HUES6 (cell line): ENCODE measurements at regions not wholly inside any gene's neighbourhood (a gene's known extent, or its start where the extent isn't known, plus 50 kb on each side); places are given as distances from the start of the nearest gene placed in this dataset.
"Not testable (repeated sequence)": the region's sequence is repeated elsewhere in the genome, so short reads cannot be mapped to it uniquely, and the experiment has no call there.

ENCODE experiments used
- H3K27ac ChIP-seq: 2 replicates; pipeline ENCODE4 v1.7.0; 2013; ENCODE audit warnings: low read depth, mild to moderate bottlenecking, low read length, inconsistent platforms
- H3K27me3 ChIP-seq: 2 replicates; pipeline ENCODE4 v1.6.1; 2013; ENCODE audit warnings: low read length; ENCODE audit not compliant: control insufficient read depth, insufficient read depth
- H3K36me3 ChIP-seq: 2 replicates; pipeline ENCODE4 v1.6.1; 2013; ENCODE audit warnings: low read length; ENCODE audit not compliant: control insufficient read depth, insufficient read depth
- H3K4me1 ChIP-seq: 2 replicates; pipeline ENCODE4 v1.6.1; 2013; ENCODE audit warnings: low read length; ENCODE audit not compliant: control insufficient read depth, insufficient read depth
- H3K4me3 ChIP-seq: 2 replicates; pipeline ENCODE4 v1.5.1; 2013; ENCODE audit warnings: low read depth, low read length
- H3K9ac ChIP-seq: one replicate; pipeline ENCODE4 v1.6.1; 2013; ENCODE audit warnings: mild to moderate bottlenecking, low read length
- H3K9me3 ChIP-seq: 2 replicates; pipeline ENCODE4 v1.6.1; 2013; ENCODE audit warnings: low read depth, low read length; ENCODE audit not compliant: control insufficient read depth, insufficient read depth

DNA sequence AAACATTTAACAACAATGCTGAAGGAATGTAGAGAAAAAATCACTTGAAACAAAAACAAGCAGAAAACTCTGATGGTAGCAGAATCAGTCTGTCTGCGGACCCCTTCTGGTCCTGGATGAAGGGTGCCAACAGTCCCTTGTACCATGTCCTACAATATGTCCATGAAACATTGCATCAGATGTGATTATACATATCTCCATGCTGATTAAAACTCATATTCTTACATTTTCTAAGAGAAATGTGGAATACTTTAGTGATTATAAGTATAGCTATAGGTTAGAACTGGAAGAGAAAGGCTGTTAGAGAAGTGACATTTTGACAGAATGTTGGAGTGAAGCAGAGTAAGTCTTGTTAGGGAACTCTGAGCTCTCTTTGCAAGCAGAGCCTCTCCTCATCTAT, 286.1 kb downstream of the SH3GL2 start:
- Histone ChIP-seq H3K9me3 (no peaks in the 10 kb centered on the region), H3K4me1 (no peaks in the 10 kb centered on the region), H3K36me3 (no peaks in the 10 kb centered on the region), H3K4me3 (no peak overlapping the region), H3K27me3 (no peaks in the 10 kb centered on the region), H3K9ac (no peak overlapping the region), H3K27ac (no peak overlapping the region)

DNA sequence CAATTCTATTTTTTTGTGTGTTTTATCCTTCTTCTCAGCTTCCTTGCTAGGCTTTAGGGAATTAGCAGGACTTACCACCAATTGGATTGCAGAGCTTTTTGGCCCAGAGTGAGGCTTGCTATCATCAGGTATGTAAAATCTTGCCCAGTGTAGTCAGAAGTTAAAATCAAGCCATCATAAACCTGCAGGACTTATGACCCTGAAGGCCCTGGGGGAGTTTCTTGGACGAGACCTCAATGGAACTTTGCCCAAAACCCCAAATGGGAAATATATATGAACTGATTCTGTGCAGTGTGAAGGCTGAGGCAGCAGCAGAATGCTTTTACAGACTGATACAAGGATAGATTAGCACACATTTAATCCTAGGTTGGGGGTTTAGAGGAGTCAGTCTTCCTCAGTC, 287.0 kb downstream of the SH3GL2 start:
- no peaks in the 10 kb centered on the region for H3K27me3 ChIP-seq
- H3K9ac ChIP-seq, result no peak overlapping the region
- H3K27ac ChIP-seq, result no peak overlapping the region
- H3K9me3 ChIP-seq, result no peaks in the 10 kb centered on the region
- H3K36me3 ChIP-seq, result no peaks in the 10 kb centered on the region
- no peak overlapping the region for H3K4me3 ChIP-seq
- no peaks in the 10 kb centered on the region for H3K4me1 ChIP-seq

DNA sequence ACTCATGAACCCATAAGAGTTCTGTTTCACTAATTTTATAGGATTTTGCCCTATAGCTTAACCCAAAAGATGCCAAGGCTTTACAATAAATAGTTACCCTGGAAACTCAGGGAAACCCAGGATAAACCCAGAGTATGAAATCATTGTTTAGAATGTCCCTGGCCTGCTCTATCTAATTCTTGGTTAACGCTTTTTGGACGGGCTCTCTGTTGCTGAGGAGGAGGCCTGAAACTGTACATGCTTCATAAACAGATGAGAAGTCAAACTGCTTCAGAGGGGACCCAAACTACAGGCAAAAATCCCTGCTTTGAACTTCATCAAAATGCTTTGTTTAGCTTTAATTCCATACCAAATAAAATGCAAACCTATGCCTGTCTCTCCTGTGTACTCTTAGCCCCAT, 291.9 kb downstream of the SH3GL2 start:
- Histone ChIP-seq H3K9me3 (peaks cover 8% of the 10 kb centered on the region; the same call in 1 of the 2 replicates), H3K27ac (no peak overlapping the region), H3K4me1 (no peaks in the 10 kb centered on the region), H3K9ac (no peak overlapping the region), H3K27me3 (no peaks in the 10 kb centered on the region), H3K4me3 (no peak overlapping the region), H3K36me3 (no peaks in the 10 kb centered on the region)

DNA sequence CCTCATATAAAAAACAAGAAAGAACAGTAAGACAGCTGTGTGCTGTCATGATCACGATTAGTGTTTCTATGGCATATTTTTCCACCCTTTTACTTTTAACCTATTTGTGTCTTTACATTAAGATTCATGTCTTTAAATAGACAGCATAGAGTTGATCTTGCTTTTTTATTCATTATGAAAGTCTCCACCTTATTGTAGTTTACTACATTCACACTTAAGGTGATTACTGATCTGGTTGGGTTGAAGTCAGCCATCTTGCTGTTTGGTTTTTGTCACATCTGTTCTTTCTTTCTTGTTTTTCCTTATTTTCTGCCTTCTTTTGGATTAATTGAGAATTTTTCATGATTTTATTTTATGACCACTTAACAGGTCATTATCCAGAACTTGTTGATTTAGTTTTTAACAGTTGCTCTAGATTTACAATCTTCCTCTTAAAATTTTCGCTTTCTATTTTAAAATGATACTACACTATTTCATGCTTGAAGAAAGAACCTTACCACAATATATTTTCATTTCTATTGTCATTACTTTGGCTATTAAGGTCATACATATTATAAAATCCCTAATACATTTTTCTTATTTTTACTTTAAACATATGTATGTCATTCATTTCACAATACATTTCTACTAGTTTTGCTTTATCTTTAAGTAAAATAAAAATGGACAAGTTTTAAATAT, 292.5 kb downstream of the SH3GL2 start:
- no peaks in the 10 kb centered on the region for H3K4me1 ChIP-seq
- H3K9me3 ChIP-seq, result peaks cover 8% of the 10 kb centered on the region; the same call in 1 of the 2 replicates
- no peak overlapping the region for H3K4me3 ChIP-seq
- H3K27ac ChIP-seq, result no peak overlapping the region
- no peaks in the 10 kb centered on the region for H3K27me3 ChIP-seq
- no peaks in the 10 kb centered on the region for H3K36me3 ChIP-seq
- H3K9ac ChIP-seq, result no peak overlapping the region

DNA sequence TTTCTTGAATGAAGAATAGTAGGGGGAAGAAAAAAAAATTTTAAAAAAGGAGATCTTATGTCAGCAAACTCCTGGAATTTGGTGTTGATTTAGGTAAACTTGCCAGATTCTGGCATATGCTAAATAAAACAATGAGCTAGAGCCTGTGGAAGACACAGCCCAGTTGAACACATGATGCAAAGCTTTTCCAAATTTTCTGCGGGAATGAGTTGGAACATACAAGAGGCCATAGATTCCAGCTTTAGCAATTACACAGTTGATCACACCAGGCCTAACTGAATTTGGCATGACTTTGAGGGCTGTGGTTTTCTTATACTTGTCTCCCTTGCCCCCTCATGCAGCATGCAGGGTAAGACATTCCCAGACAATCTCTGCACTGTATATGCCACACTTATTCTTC, 297.0 kb downstream of the SH3GL2 start:
- Histone ChIP-seq H3K4me3 (no peak overlapping the region), H3K4me1 (no peaks in the 10 kb centered on the region), H3K27ac (no peak overlapping the region), H3K9ac (no peak overlapping the region), H3K9me3 (peaks cover 8% of the 10 kb centered on the region; the same call in 1 of the 2 replicates), H3K27me3 (no peaks in the 10 kb centered on the region), H3K36me3 (no peaks in the 10 kb centered on the region)

DNA sequence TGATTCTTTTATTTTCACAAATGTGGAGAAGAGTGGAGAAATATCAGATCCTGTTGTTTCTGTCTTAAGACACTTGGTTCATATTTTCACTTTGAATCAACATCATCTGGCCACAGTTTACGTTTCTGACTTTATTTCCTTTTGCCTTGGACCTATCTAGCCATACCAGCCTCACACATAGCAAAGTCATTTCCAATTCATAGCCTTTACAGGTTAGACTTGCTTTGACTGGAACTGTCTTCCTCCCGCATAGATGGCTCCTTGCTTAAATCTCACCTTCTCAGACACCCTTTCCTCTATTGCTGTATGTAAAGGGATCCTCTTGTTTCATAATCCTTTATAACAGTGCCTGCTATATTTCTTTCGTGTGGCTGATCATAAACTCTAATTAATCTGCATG, 297.8 kb downstream of the SH3GL2 start:
- Histone ChIP-seq H3K4me1 (no peaks in the 10 kb centered on the region), H3K27me3 (no peaks in the 10 kb centered on the region), H3K9ac (no peak overlapping the region), H3K9me3 (peaks cover 8% of the 10 kb centered on the region; the same call in 1 of the 2 replicates), H3K4me3 (no peak overlapping the region), H3K27ac (no peak overlapping the region), H3K36me3 (no peaks in the 10 kb centered on the region)

DNA sequence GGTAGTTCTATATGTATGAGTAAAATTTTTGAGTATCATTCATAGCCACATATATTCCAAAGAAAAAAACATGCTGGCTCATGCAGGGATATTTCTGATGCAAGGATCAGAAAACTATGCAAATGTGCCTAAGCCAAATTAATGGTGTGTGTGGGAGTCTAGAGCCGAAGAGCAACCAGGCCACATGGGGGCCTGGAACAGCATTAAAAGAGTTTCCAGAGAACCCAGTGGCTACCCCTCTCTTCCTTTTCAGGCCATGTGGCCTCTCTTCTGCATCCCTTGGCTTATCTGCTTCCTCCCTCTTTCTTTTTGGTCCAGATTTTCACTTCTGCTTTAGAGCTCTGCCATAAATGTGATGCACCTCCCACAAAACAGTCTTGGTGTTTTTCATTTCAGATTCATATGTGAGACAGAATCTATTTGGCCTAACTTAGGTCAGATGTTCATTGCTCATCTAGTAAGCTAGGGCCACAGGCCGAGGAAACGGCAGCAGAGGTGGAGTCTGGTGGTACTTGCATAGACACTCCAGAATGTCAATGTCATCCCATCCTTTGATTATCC, 300.0 kb downstream of the SH3GL2 start:
- Histone ChIP-seq H3K27ac (no peak overlapping the region), H3K9ac (no peak overlapping the region), H3K36me3 (no peaks in the 10 kb centered on the region), H3K4me1 (no peaks in the 10 kb centered on the region; the same call in 1 of the 2 replicates), H3K4me3 (no peak overlapping the region), H3K27me3 (no peaks in the 10 kb centered on the region), H3K9me3 (peaks cover 6% of the 10 kb centered on the region; the same call in 1 of the 2 replicates)

DNA sequence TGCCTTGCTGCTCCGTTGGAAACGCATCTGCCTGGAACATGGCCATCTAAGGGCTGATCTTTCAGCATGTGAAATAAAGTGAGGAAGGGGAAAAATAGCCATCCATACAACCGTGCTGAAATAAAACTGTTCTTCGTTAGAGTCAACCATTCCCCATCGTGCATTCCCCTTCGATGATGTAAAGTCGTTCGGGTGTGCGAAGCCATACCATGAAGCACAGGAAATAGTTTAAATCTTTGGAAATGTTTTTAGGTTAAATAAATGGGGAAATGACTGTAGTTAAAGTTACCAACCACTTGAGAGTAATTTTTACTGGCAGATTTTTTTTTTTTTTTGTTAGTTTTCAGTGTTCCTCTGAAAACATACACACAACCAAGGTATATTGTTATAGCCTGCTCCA, 302.5 kb downstream of the SH3GL2 start:
- H3K9me3 ChIP-seq, result no peaks in the 10 kb centered on the region
- no peak overlapping the region for H3K9ac ChIP-seq
- H3K4me3 ChIP-seq, result no peak overlapping the region
- H3K27ac ChIP-seq, result no peak overlapping the region
- H3K27me3 ChIP-seq, result no peaks in the 10 kb centered on the region
- no peaks in the 10 kb centered on the region for H3K36me3 ChIP-seq
- H3K4me1 ChIP-seq, result no peaks in the 10 kb centered on the region; the same call in 1 of the 2 replicates

DNA sequence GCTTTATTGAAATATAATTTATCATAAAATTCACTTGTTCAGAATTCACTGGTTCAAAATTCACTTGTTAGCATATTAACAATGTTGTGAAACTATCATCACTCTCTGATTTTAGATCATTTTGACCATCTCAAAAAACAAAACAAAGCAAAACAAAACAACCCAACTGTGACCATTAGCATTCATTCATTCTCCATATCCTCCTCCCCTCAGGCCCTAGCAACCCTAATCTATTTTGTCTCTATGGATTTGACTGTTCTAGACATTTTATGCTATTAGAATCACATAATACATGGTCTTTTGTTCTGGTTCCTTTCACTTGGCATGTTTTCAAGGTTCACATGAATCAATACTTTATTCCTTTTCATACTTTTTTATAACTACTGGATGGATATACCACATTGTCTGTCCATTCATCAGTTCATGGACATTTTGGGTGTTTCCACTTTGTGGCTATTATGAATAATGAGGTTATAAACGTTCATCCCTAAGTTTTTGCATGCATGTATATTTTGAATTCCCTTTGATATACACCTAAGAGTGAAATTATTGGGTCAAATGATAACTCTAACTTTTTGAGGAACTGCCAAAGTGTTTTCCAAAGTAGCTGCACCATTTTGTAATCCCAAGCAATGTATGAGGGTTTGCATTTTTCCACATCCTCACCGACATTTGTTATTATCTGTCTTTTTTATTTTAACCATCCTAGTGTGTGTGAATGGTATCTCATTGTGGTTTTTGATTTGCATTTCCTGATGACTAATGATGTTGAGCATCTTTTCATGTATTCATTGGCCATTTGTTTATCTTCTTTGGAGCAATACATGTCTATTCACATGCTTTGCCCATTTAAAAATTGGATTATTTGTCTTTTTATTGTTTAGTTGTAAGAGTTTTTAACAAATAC, 304.1 kb downstream of the SH3GL2 start:
- Histone ChIP-seq H3K4me1 (no peaks in the 10 kb centered on the region; the same call in 1 of the 2 replicates), H3K9ac (no peak overlapping the region), H3K27ac (no peak overlapping the region), H3K36me3 (no peaks in the 10 kb centered on the region), H3K9me3 (no peaks in the 10 kb centered on the region), H3K27me3 (no peaks in the 10 kb centered on the region), H3K4me3 (no peak overlapping the region)

DNA sequence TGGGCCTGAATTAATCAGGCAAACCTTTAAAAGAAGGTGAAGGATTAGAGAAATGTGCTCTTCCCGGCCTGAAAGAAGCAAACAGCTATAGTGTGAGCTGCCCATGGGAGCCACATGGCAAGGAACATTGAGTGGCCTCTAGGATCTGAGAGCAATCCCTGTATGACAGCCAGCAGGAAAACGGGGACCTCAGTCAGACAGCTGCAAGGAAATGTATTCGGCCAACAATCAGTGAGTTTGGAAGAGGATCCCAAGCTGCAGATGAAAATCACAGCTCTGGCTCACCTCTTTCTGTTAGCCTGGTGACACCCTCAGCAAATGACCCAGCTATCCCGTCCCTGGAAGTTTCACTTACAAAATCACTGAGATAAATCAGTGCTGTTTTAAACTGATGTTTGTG, 309.2 kb downstream of the SH3GL2 start:
- Histone ChIP-seq H3K27ac (no peak overlapping the region), H3K36me3 (no peaks in the 10 kb centered on the region), H3K27me3 (no peaks in the 10 kb centered on the region), H3K4me1 (no peaks in the 10 kb centered on the region), H3K4me3 (no peak overlapping the region), H3K9ac (no peak overlapping the region), H3K9me3 (no peaks in the 10 kb centered on the region)

DNA sequence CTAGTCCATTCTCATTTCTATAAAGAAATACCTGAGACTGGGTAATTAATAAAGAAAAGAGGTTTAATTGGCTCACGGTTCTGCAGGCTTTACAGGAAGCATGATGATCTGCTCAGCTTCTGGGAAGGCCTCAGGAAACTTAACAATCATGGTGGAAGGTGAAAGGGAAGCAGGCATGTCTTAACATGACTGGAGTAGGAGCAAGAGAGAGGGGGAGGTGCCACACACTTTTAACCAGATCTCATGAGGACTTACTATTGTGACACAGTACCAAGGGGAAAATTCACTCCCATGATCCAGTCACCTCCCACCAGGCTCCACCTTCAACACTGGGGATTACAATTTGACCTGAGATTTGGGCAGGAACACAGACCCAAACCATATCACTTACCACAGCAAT, 310.1 kb downstream of the SH3GL2 start:
- H3K27ac ChIP-seq, H3K4me1 ChIP-seq, H3K9me3 ChIP-seq, H3K4me3 ChIP-seq, H3K9ac ChIP-seq, H3K27me3 ChIP-seq, H3K36me3 ChIP-seq: not testable (repeated sequence)
